Mesendoderm (in vitro differentiated cells): ENCODE measurements at regions not wholly inside any gene's neighbourhood (a gene's known extent, or its start where the extent isn't known, plus 50 kb on each side); places are given as distances from the start of the nearest gene placed in this dataset.

Experiments
- DNase-seq: peaks from one replicate; pipeline ENCODE4 v3.0.0; 2013
- H2AK5ac ChIP-seq: 2 replicates; pipeline ENCODE4 v1.6.1; 2013; ENCODE audit warnings: low read length, inconsistent platforms
- H2BK120ac ChIP-seq: 2 replicates; pipeline ENCODE4 v1.6.1; 2013; ENCODE audit warnings: low read depth, mild to moderate bottlenecking, low read length, moderate library complexity, mixed read lengths
- H2BK15ac ChIP-seq: replicated peaks from 2 replicates; pipeline ENCODE4 v1.6.1; 2013; ENCODE audit warnings: low read depth, mild to moderate bottlenecking, moderate library complexity
- H2BK5ac ChIP-seq: 2 replicates; pipeline ENCODE4 v1.6.1; 2013; ENCODE audit warnings: low read length, inconsistent platforms
- H3K18ac ChIP-seq: 2 replicates; pipeline ENCODE4 v1.6.1; 2013; ENCODE audit warnings: mild to moderate bottlenecking, low read length, mixed read lengths
- H3K23ac ChIP-seq: one replicate; pipeline ENCODE4 v1.6.1; 2013; ENCODE audit warnings: low read length
- H3K27ac ChIP-seq: 2 replicates; pipeline ENCODE4 v1.5.1; 2013; ENCODE audit warnings: low read depth, mild to moderate bottlenecking, inconsistent platforms, low read length, moderate library complexity
- H3K27me3 ChIP-seq: 2 replicates; pipeline ENCODE4 v1.6.1; 2013; ENCODE audit warnings: low read length, control low read depth, mild to moderate bottlenecking, inconsistent platforms; ENCODE audit not compliant: insufficient read depth, poor library complexity
- H3K36me3 ChIP-seq: 2 replicates; pipeline ENCODE4 v1.6.1; 2013; ENCODE audit warnings: low read length, inconsistent platforms; ENCODE audit not compliant: control insufficient read depth, insufficient read depth
- H3K4ac ChIP-seq: one replicate; pipeline ENCODE4 v1.6.1; 2013; ENCODE audit warnings: low read depth, mild to moderate bottlenecking, low read length, moderate library complexity
- H3K4me1 ChIP-seq: 2 replicates; pipeline ENCODE4 v1.6.1; 2013; ENCODE audit warnings: low read depth, low read length, inconsistent platforms; ENCODE audit not compliant: control insufficient read depth
- H3K4me2 ChIP-seq: 2 replicates; pipeline ENCODE4 v1.6.1; 2013; ENCODE audit warnings: low read length
- H3K4me3 ChIP-seq: 2 replicates; pipeline ENCODE4 v1.5.1; 2013; ENCODE audit warnings: mild to moderate bottlenecking, low read length
- H3K56ac ChIP-seq: one replicate; pipeline ENCODE4 v1.6.1; 2013; ENCODE audit warnings: low read length
- H3K79me1 ChIP-seq: 2 replicates; pipeline ENCODE4 v1.6.1; 2013; ENCODE audit warnings: low read length, inconsistent platforms
- H3K79me2 ChIP-seq: 2 replicates; pipeline ENCODE4 v1.6.1; 2013; ENCODE audit warnings: mild to moderate bottlenecking, low read length; ENCODE audit not compliant: control insufficient read depth, insufficient read depth
- H3K9ac ChIP-seq: 2 replicates; pipeline ENCODE4 v1.6.1; 2013; ENCODE audit warnings: low read length, inconsistent platforms
- H4K5ac ChIP-seq: one replicate; pipeline ENCODE4 v1.6.1; 2013; ENCODE audit warnings: low read length
- H4K8ac ChIP-seq: one replicate; pipeline ENCODE4 v1.6.1; 2013; ENCODE audit warnings: low read depth, mild to moderate bottlenecking, control low read depth, low read length, moderate library complexity
- WGBS: extraction: QIAGEN DNeasy Blood & Tissue Kit; methylation state at CpG from one replicate; pipeline ENCODE4 v1.1.7; 2013; ENCODE audit warnings: low lambda C conversion rate, missing lambda C conversion rate; ENCODE audit not compliant: insufficient coverage; ENCODE audit errors: extremely low coverage; 5-methylcytosine and 5-hydroxymethylcytosine counted together

GRCh38 chr5:92580814-92581213 is 1000.2 kb downstream of the NR2F1-AS1 start:
- Histone ChIP-seq H2BK120ac (no peak overlapping the region), H3K79me1 (no peaks in the 10 kb centered on the region), H3K56ac (no peak overlapping the region), H3K79me2 (no peaks in the 10 kb centered on the region), H4K8ac (no peak overlapping the region), H3K4me1 (no peaks in the 10 kb centered on the region), H3K23ac (no peak overlapping the region), H3K9ac (no peak overlapping the region), H2AK5ac (no peak overlapping the region), H3K36me3 (no peaks in the 10 kb centered on the region), H3K4me2 (no peak overlapping the region), H2BK5ac (no peak overlapping the region), H4K5ac (no peak overlapping the region), H3K4ac (no peak overlapping the region), H3K27ac (no peak overlapping the region), H2BK15ac (no peak overlapping the region), H3K4me3 (no peak overlapping the region), H3K27me3 (no peaks in the 10 kb centered on the region), H3K18ac (no peak overlapping the region)
- no peak for DNase-seq
- WGBS: no CpG with 5 or more reads among the region's 2 CpGs

GRCh38 chr5:92574023-92574422 is 1007.0 kb downstream of the NR2F1-AS1 start:
- no peak overlapping the region for H3K23ac ChIP-seq
- no peaks in the 10 kb centered on the region for H3K27me3 ChIP-seq
- no peak overlapping the region for H4K8ac ChIP-seq
- H3K9ac ChIP-seq: no peak overlapping the region
- no peak for DNase-seq
- H3K4me1 ChIP-seq: no peaks in the 10 kb centered on the region
- H3K79me2 ChIP-seq: no peaks in the 10 kb centered on the region
- no peak overlapping the region for H3K18ac ChIP-seq
- no peak overlapping the region for H3K4me2 ChIP-seq
- no peak overlapping the region for H4K5ac ChIP-seq
- no peak overlapping the region for H3K56ac ChIP-seq
- H2AK5ac ChIP-seq: no peak overlapping the region
- H3K79me1 ChIP-seq: no peaks in the 10 kb centered on the region
- no peak overlapping the region for H2BK120ac ChIP-seq
- no peak overlapping the region for H2BK5ac ChIP-seq
- no peak overlapping the region for H3K27ac ChIP-seq
- WGBS: no CpG with 5 or more reads among the region's 3 CpGs
- no peak overlapping the region for H3K4ac ChIP-seq
- no peak overlapping the region for H2BK15ac ChIP-seq
- H3K4me3 ChIP-seq: no peak overlapping the region
- H3K36me3 ChIP-seq: no peaks in the 10 kb centered on the region

- Histone ChIP-seq H4K5ac (no peak overlapping the region), H2AK5ac (no peak overlapping the region), H2BK15ac (no peak overlapping the region), H3K27ac (no peak overlapping the region), H3K9ac (no peak overlapping the region), H3K27me3 (no peaks in the 10 kb centered on the region), H3K79me2 (no peaks in the 10 kb centered on the region), H3K4ac (no peak overlapping the region), H3K4me3 (no peak overlapping the region), H4K8ac (no peak overlapping the region), H3K79me1 (no peaks in the 10 kb centered on the region), H3K23ac (no peak overlapping the region), H3K4me2 (no peak overlapping the region), H2BK5ac (no peak overlapping the region), H3K56ac (no peak overlapping the region), H2BK120ac (no peak overlapping the region), H3K36me3 (no peaks in the 10 kb centered on the region), H3K4me1 (no peaks in the 10 kb centered on the region), H3K18ac (no peak overlapping the region)
- no peak for DNase-seq
- WGBS: no CpG with 5 or more reads among the region's 2 CpGs
Measured at GRCh38 chr5:92568522-92568921, 1012.5 kb downstream of the NR2F1-AS1 start.

GRCh38 chr5:92567831-92568450 is 1013.1 kb downstream of the NR2F1-AS1 start:
- no peaks in the 10 kb centered on the region for H3K4me1 ChIP-seq
- no peaks in the 10 kb centered on the region for H3K27me3 ChIP-seq
- no peaks in the 10 kb centered on the region for H3K36me3 ChIP-seq
- H3K56ac ChIP-seq: no peak overlapping the region
- no peak overlapping the region for H2BK15ac ChIP-seq
- no peak overlapping the region for H3K18ac ChIP-seq
- no peak overlapping the region for H4K8ac ChIP-seq
- no peak overlapping the region for H2AK5ac ChIP-seq
- no peak overlapping the region for H3K4me3 ChIP-seq
- no peak overlapping the region for H3K27ac ChIP-seq
- no peak overlapping the region for H3K23ac ChIP-seq
- no peaks in the 10 kb centered on the region for H3K79me1 ChIP-seq
- no peak overlapping the region for H4K5ac ChIP-seq
- DNase-seq: no peak
- H3K79me2 ChIP-seq: no peaks in the 10 kb centered on the region
- no peak overlapping the region for H2BK5ac ChIP-seq
- no CpG with 5 or more reads among the region's 3 CpGs for WGBS
- no peak overlapping the region for H3K4me2 ChIP-seq
- H3K9ac ChIP-seq: no peak overlapping the region
- no peak overlapping the region for H3K4ac ChIP-seq
- no peak overlapping the region for H2BK120ac ChIP-seq

GRCh38 chr5:92566113-92566786 is 1014.8 kb downstream of the NR2F1-AS1 start:
- Histone ChIP-seq H3K27ac (no peak overlapping the region), H2BK5ac (no peak overlapping the region), H3K36me3 (no peaks in the 10 kb centered on the region), H3K4me1 (no peaks in the 10 kb centered on the region), H3K4ac (no peak overlapping the region), H4K5ac (no peak overlapping the region), H2AK5ac (no peak overlapping the region), H3K9ac (no peak overlapping the region), H3K27me3 (no peaks in the 10 kb centered on the region), H3K4me3 (no peak overlapping the region), H4K8ac (no peak overlapping the region), H3K79me1 (no peaks in the 10 kb centered on the region), H3K4me2 (no peak overlapping the region), H3K23ac (no peak overlapping the region), H3K56ac (no peak overlapping the region), H2BK15ac (no peak overlapping the region), H3K18ac (no peak overlapping the region), H3K79me2 (no peaks in the 10 kb centered on the region), H2BK120ac (no peak overlapping the region)
- no peak for DNase-seq
- WGBS: no CpG with 5 or more reads among the region's 3 CpGs

- no peak overlapping the region for H3K23ac ChIP-seq
- DNase-seq: no peak
- no peaks in the 10 kb centered on the region for H3K79me2 ChIP-seq
- WGBS: no CpG with 5 or more reads among the region's 3 CpGs
- H3K27ac ChIP-seq: no peak overlapping the region
- no peak overlapping the region for H3K4me2 ChIP-seq
- no peak overlapping the region for H3K4ac ChIP-seq
- no peak overlapping the region for H2BK120ac ChIP-seq
- no peak overlapping the region for H3K56ac ChIP-seq
- no peak overlapping the region for H3K9ac ChIP-seq
- no peak overlapping the region for H2AK5ac ChIP-seq
- no peak overlapping the region for H2BK15ac ChIP-seq
- H3K4me1 ChIP-seq: no peaks in the 10 kb centered on the region
- no peak overlapping the region for H3K18ac ChIP-seq
- no peaks in the 10 kb centered on the region for H3K36me3 ChIP-seq
- no peaks in the 10 kb centered on the region for H3K79me1 ChIP-seq
- no peaks in the 10 kb centered on the region for H3K27me3 ChIP-seq
- H2BK5ac ChIP-seq: no peak overlapping the region
- H4K5ac ChIP-seq: no peak overlapping the region
- no peak overlapping the region for H3K4me3 ChIP-seq
- H4K8ac ChIP-seq: no peak overlapping the region
Measured at GRCh38 chr5:92565673-92566072, 1015.3 kb downstream of the NR2F1-AS1 start.
